ENCODE measurements at regions not wholly inside any gene's neighbourhood (a gene's known extent, or its start where the extent isn't known, plus 50 kb on each side); places are given as distances from the start of the nearest gene placed in this dataset.

DNA sequence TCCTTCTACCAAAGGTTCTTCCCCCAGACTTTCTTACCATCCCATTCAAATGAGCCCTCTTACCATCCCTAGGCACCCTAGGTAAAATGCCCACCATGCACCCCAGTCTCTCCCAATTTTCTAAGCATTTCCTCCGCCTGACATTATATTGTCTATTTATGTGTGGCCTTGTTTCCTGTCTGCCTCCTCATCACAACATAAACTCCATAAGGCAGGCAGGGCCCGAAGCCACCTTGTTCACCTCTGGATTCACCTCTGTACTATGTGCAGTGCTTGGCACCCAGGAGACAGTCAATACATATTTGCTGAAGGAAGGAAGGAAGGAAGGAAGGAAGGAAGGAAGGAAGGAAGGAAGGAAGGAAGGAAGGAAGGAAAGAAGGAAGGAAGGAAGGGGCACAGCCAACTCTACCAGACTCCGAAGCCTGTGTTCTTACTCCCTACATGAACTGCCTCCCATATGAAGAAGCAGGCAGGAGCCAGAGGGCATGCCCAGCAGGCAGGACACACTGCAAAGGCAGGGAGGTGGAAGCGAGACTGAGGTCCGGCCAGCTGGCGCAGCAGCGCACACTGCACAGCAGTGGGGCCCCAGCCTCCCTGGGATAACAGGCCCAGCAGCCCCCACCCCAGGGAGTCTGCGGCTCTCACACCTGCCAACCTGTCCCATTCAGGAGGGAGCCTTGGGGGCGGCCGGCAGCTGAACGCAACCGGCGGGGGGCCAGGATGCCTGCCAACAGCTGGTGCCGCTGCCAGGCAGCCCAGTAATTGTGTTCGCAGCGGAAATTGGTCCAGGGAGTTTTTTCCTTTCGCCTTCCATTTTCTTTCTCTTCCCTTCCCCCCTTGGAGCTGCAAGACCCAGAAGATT, 106.0 kb upstream of the LINGO1 start:
- Histone ChIP-seq H3K4me3 (ENCODE audit: low read length) (peak overlapping the region; percentile 48), H3K27me3 (ENCODE audit: insufficient read depth, low read depth, low read length) (no peaks in the 10 kb centered on the region), H2AFZ (ENCODE audit: low read depth, low read length) (no peak overlapping the region), H3K9me2 (ENCODE audit: insufficient read depth, low read length) (no peaks in the 10 kb centered on the region), H3K36me3 (ENCODE audit: insufficient read depth, low read length) (no peaks in the 10 kb centered on the region), H3K4me2 (ENCODE audit: low read length) (no peak overlapping the region), H4K20me1 (ENCODE audit: insufficient read depth) (no peaks in the 10 kb centered on the region), H3K79me2 (replicated peaks; ENCODE audit: insufficient read depth, low read length) (no peaks in the 10 kb centered on the region), H3K9me3 (ENCODE audit: low read length) (no peaks in the 10 kb centered on the region), H3F3A (ENCODE audit: insufficient read depth, low read length, poor library complexity, severe bottlenecking) (no peaks in the 10 kb centered on the region), H3K9ac (ENCODE audit: low read length) (peak overlapping the region; percentile 31), H3K27ac (ENCODE audit: low read length) (no peak overlapping the region)
- TF ChIP-seq RAD21 (conservative IDR thresholded peaks at IDR 0.05): no peak
- TF ChIP-seq, protein P1, sequence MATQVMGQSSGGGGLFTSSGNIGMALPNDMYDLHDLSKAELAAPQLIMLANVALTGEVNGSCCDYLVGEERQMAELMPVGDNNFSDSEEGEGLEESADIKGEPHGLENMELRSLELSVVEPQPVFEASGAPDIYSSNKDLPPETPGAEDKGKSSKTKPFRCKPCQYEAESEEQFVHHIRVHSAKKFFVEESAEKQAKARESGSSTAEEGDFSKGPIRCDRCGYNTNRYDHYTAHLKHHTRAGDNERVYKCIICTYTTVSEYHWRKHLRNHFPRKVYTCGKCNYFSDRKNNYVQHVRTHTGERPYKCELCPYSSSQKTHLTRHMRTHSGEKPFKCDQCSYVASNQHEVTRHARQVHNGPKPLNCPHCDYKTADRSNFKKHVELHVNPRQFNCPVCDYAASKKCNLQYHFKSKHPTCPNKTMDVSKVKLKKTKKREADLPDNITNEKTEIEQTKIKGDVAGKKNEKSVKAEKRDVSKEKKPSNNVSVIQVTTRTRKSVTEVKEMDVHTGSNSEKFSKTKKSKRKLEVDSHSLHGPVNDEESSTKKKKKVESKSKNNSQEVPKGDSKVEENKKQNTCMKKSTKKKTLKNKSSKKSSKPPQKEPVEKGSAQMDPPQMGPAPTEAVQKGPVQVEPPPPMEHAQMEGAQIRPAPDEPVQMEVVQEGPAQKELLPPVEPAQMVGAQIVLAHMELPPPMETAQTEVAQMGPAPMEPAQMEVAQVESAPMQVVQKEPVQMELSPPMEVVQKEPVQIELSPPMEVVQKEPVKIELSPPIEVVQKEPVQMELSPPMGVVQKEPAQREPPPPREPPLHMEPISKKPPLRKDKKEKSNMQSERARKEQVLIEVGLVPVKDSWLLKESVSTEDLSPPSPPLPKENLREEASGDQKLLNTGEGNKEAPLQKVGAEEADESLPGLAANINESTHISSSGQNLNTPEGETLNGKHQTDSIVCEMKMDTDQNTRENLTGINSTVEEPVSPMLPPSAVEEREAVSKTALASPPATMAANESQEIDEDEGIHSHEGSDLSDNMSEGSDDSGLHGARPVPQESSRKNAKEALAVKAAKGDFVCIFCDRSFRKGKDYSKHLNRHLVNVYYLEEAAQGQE (IDR thresholded peaks at IDR 0.05; ENCODE audit: borderline replicate concordance): no peak
- no peak for TF ChIP-seq EP300 (conservative IDR thresholded peaks at IDR 0.05; ENCODE audit: poor library complexity, severe bottlenecking)
- no peak for TF ChIP-seq EZH2 (IDR thresholded peaks at IDR 0.05; ENCODE audit: borderline replicate concordance, insufficient read depth, low read length, poor library complexity, severe bottlenecking)
- no peak for TF ChIP-seq TAF1 (IDR thresholded peaks at IDR 0.05; ENCODE audit: low read depth)
- TF ChIP-seq SMC3 (conservative IDR thresholded peaks at IDR 0.05; ENCODE audit: poor library complexity): no peak
- TF ChIP-seq, protein P2, sequence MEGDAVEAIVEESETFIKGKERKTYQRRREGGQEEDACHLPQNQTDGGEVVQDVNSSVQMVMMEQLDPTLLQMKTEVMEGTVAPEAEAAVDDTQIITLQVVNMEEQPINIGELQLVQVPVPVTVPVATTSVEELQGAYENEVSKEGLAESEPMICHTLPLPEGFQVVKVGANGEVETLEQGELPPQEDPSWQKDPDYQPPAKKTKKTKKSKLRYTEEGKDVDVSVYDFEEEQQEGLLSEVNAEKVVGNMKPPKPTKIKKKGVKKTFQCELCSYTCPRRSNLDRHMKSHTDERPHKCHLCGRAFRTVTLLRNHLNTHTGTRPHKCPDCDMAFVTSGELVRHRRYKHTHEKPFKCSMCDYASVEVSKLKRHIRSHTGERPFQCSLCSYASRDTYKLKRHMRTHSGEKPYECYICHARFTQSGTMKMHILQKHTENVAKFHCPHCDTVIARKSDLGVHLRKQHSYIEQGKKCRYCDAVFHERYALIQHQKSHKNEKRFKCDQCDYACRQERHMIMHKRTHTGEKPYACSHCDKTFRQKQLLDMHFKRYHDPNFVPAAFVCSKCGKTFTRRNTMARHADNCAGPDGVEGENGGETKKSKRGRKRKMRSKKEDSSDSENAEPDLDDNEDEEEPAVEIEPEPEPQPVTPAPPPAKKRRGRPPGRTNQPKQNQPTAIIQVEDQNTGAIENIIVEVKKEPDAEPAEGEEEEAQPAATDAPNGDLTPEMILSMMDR (IDR thresholded peaks at IDR 0.05; ENCODE audit: poor library complexity, severe bottlenecking): no peak

DNA sequence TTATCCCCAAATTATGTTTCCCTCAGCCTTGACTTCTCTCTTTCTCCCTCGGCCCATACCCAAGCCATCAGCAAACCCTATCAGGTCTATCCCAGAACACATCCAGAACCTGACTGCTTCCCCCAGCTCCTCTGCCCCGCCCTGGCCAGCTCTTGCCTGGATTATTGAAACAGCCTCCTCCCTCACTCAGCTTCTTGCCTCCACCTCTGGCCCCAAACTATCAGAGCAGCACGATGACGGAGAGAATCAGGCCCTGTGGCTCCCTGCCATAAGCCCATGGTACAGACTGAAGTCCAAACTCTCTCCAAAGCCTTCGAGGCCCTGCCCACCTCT, 105.3 kb upstream of the LINGO1 start:
- TF ChIP-seq EZH2 (IDR thresholded peaks at IDR 0.05; ENCODE audit: borderline replicate concordance, insufficient read depth, low read length, poor library complexity, severe bottlenecking) (no peak), POLR2AphosphoS5 (IDR thresholded peaks at IDR 0.05) (no peak), EP300 (conservative IDR thresholded peaks at IDR 0.05; ENCODE audit: poor library complexity, severe bottlenecking) (no peak), RAD21 (conservative IDR thresholded peaks at IDR 0.05) (no peak), MXI1 (conservative IDR thresholded peaks at IDR 0.05; ENCODE audit: poor library complexity, severe bottlenecking) (no peak), TAF1 (IDR thresholded peaks at IDR 0.05; ENCODE audit: low read depth) (no peak), SMC3 (conservative IDR thresholded peaks at IDR 0.05; ENCODE audit: poor library complexity) (no peak)
- TF ChIP-seq, protein P1 (IDR thresholded peaks at IDR 0.05; ENCODE audit: borderline replicate concordance): no peak
- TF ChIP-seq, protein P2 (IDR thresholded peaks at IDR 0.05; ENCODE audit: poor library complexity, severe bottlenecking): no peak

More for the DNA sequence above, 105.3 kb upstream of the LINGO1 start:
- Histone ChIP-seq H3K27me3 (ENCODE audit: insufficient read depth, low read depth, low read length) (no peaks in the 10 kb centered on the region), H3K27ac (ENCODE audit: low read length) (no peak overlapping the region), H3K9me2 (ENCODE audit: insufficient read depth, low read length) (no peaks in the 10 kb centered on the region), H3F3A (ENCODE audit: insufficient read depth, low read length, poor library complexity, severe bottlenecking) (no peaks in the 10 kb centered on the region), H3K9ac (ENCODE audit: low read length) (no peak overlapping the region), H3K79me2 (replicated peaks; ENCODE audit: insufficient read depth, low read length) (no peaks in the 10 kb centered on the region), H3K36me3 (ENCODE audit: insufficient read depth, low read length) (no peaks in the 10 kb centered on the region), H3K4me3 (ENCODE audit: low read length) (no peak overlapping the region), H3K9me3 (ENCODE audit: low read length) (no peaks in the 10 kb centered on the region), H2AFZ (ENCODE audit: low read depth, low read length) (no peak overlapping the region), H3K4me2 (ENCODE audit: low read length) (no peak overlapping the region), H4K20me1 (ENCODE audit: insufficient read depth) (no peaks in the 10 kb centered on the region)

Data from neural cell (in vitro differentiated cells).